ENCODE measurements at regions not wholly inside any gene's neighbourhood (a gene's known extent, or its start where the extent isn't known, plus 50 kb on each side); places are given as distances from the start of the nearest gene placed in this dataset.

DNA sequence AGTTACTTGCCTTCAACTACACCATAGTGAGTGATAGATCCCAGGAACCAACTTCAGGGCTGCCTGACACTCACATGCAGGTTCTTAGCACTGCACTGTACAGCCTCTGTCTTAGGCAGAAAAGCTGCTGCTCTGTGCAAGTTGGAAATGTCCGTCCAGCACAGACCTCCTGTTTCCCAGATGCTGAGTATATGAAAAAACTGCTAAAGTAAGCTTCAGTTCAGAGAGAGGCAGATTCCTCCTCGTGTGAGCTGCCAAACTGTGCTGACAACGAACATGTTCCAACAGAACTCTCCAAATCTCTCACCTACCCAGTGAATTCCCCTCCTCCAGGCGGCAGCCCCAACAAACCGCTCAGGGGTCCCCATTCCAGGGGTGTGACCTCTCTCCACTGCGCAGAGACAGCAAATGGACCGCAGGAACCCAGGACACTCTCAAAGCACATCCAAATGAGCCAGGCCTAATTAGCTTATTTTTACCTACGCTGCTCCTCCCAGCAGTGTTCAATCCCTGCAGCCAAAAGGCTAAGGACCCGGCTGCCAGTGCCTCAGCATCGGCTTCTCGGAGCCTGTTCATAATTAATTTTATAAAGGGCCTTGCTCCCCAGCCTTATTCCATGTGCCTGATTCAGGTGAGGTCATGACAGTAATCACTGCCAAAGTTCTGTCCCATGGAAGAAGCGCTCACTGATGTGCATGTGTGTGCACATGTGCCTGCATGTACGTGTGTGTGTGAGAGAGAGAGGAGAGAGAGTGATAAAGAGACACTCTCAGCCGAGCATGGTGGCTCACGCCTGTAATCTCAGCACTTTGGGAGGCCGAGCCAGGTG is 159.5 kb upstream of the AUTS2 start:
- Histone ChIP-seq H2BK120ac (ENCODE audit: low read depth, low read length) (no peak overlapping the region), H3K14ac (replicated peaks; ENCODE audit: low read depth, low read length) (no peak overlapping the region), H3K56ac (ENCODE audit: extremely low read depth, insufficient read depth, low read length) (no peak overlapping the region), H3K4me2 (ENCODE audit: low read depth, low read length) (no peak overlapping the region), H3K23ac (ENCODE audit: low read depth, low read length) (no peak overlapping the region), H3K9me3 (ENCODE audit: control insufficient read depth, insufficient read depth, low read length) (peaks cover 20% of the 10 kb centered on the region), H4K20me1 (ENCODE audit: insufficient read depth, low read length) (no peaks in the 10 kb centered on the region), H3K36me3 (ENCODE audit: control insufficient read depth, insufficient read depth, low read length) (no peaks in the 10 kb centered on the region), H3K4me1 (ENCODE audit: control insufficient read depth, insufficient read depth, low read length) (no peaks in the 10 kb centered on the region), H2BK5ac (ENCODE audit: low read depth, low read length, poor library complexity, severe bottlenecking) (no peak overlapping the region), H3K4ac (ENCODE audit: low read depth, low read length) (no peak overlapping the region), H4K5ac (ENCODE audit: low read depth, low read length) (no peak overlapping the region), H3K4me3 (ENCODE audit: insufficient read depth, low read depth, low read length) (no peak overlapping the region), H3K27me3 (ENCODE audit: control insufficient read depth, insufficient read depth, low read length) (no peaks in the 10 kb centered on the region), H3K9ac (ENCODE audit: low read depth, low read length) (no peak overlapping the region), H2AFZ (replicated peaks; ENCODE audit: low read length, poor library complexity) (no peak overlapping the region), H3K79me1 (ENCODE audit: low read depth in 1 of 2, low read length in 2 of 2) (no peaks in the 10 kb centered on the region), H3K18ac (ENCODE audit: low read depth, low read length) (no peak overlapping the region), H4K91ac (ENCODE audit: insufficient read depth, low read depth, low read length) (no peak overlapping the region), H3K27ac (ENCODE audit: insufficient read depth, low read length) (no peak overlapping the region), H3K9me1 (ENCODE audit: insufficient read depth, low read length) (no peaks in the 10 kb centered on the region), H2AK5ac (ENCODE audit: low read depth, low read length) (no peak overlapping the region), H4K8ac (ENCODE audit: low read depth in 2 of 2, low read length in 2 of 2) (no peak overlapping the region), H2BK20ac (ENCODE audit: low read depth, low read length) (no peak overlapping the region), H2AK9ac (replicated peaks; ENCODE audit: low read depth, low read length, poor library complexity) (no peak overlapping the region), H2BK15ac (ENCODE audit: low read depth, low read length) (no peak overlapping the region)
- POLR2A ChIA-PET (ENCODE audit: unreplicated experiment), result no interaction called here
- TF ChIP-seq RAD21 (IDR thresholded peaks at IDR 0.05; ENCODE audit: low read length) (no peak), POLR2A (IDR thresholded peaks at IDR 0.05; ENCODE audit: low read depth, low read length) (no peak)
- dilution Hi-C loops (cut with HindIII; ENCODE audit: low sequenced_read_pairs, unreplicated experiment), result no loop called here
- CTCF ChIA-PET, result no interaction called here
- DNase-seq (no peak), ATAC-seq (ENCODE audit: low read depth) (no peak)
- 66% methylated on average over 5 of the region's 16 CpGs; no CpG with 5 or more reads in 1 of the 2 experiments for WGBS, 2 experiments (ENCODE audit: extremely low coverage in 2 of 2, insufficient read length in 1 of 2)
- intact Hi-C loops (cut with micrococcal nuclease), result no loop called here
- BruUV-seq (replicated peaks), result no TSS peak
- in situ Hi-C loops (cut with MboI; ENCODE audit: low sequenced_read_pairs), result no loop called here

All from IMR-90 (cell line).